ENCODE measurements at regions not wholly inside any gene's neighbourhood (a gene's known extent, or its start where the extent isn't known, plus 50 kb on each side); places are given as distances from the start of the nearest gene placed in this dataset.

GRCh38 chrX:39905946-39906345, 191.8 kb downstream of the BCOR start:
- no peak overlapping the region for H3K4ac ChIP-seq (ENCODE audit: low read depth, low read length)
- H2BK12ac ChIP-seq (ENCODE audit: insufficient read length, low read depth, low read length), result no peak overlapping the region
- no peaks in the 10 kb centered on the region; the same call in 1 of the 2 replicates for H3K27me3 ChIP-seq (ENCODE audit: insufficient read depth, low read length)
- H4K5ac ChIP-seq (ENCODE audit: insufficient read length, low read depth, low read length), result no peak overlapping the region
- H3K27ac Mint-ChIP-seq, result no peak overlapping the region
- no peak overlapping the region for H3K4me2 ChIP-seq (ENCODE audit: insufficient read depth, insufficient read length, low read length)
- no peak overlapping the region for H2BK5ac ChIP-seq (ENCODE audit: insufficient read length, low read length)
- H3K56ac ChIP-seq (ENCODE audit: insufficient read length, low read depth, low read length), result no peak overlapping the region
- no peak for TF ChIP-seq CTCF (conservative IDR thresholded peaks at IDR 0.05)
- H2BK15ac ChIP-seq (ENCODE audit: low read depth, low read length), result no peak overlapping the region
- DNase-seq, result no peak
- no peak overlapping the region for H4K8ac ChIP-seq (replicated peaks; ENCODE audit: insufficient read length, low read depth, low read length)
- H3K14ac ChIP-seq (ENCODE audit: insufficient read depth, low read length), result no peak overlapping the region
- H3K27ac ChIP-seq (ENCODE audit: insufficient read length, low read depth, low read length), result no peak overlapping the region
- H3K9me3 ChIP-seq (ENCODE audit: control insufficient read depth, low read depth, low read length), result no peaks in the 10 kb centered on the region
- H3K27me3 Mint-ChIP-seq (ENCODE audit: low read depth), result peaks cover 16% of the 10 kb centered on the region
- H3K9me3 Mint-ChIP-seq, result peaks cover 68 to 75% of the 10 kb centered on the region in 2 experiments
- H3K36me3 Mint-ChIP-seq (ENCODE audit: insufficient read depth in 1 of 3, low read depth in 3 of 3), result peaks cover 0 to 4% (median 0%) of the 10 kb centered on the region in 3 experiments; a peak in 2 of 7 replicates
- no peak overlapping the region for H2AK5ac ChIP-seq (ENCODE audit: insufficient read length, low read length)
- H3K79me2 ChIP-seq (ENCODE audit: insufficient read depth, low read length), result no peaks in the 10 kb centered on the region
- H3K9ac ChIP-seq (ENCODE audit: extremely low read depth, insufficient read length, low read length), result no peak overlapping the region
- no peak overlapping the region for H3K4me3 Mint-ChIP-seq
- peaks cover 13 to 20% of the 10 kb centered on the region in 2 experiments for H3K4me1 Mint-ChIP-seq
- no peaks in the 10 kb centered on the region for H4K20me1 ChIP-seq (ENCODE audit: control insufficient read depth, insufficient read depth, insufficient read length)
- H3K18ac ChIP-seq (ENCODE audit: insufficient read length, low read depth, low read length), result no peak overlapping the region
- H2BK120ac ChIP-seq (ENCODE audit: low read depth, low read length, poor library complexity, severe bottlenecking), result no peak overlapping the region
- H3K4me1 ChIP-seq (ENCODE audit: insufficient read depth, low read length), result peaks cover 9% of the 10 kb centered on the region; the same call in 1 of the 2 replicates
- H4K91ac ChIP-seq (ENCODE audit: insufficient read length, low read depth, low read length), result no peak overlapping the region
- no peaks in the 10 kb centered on the region for H3K79me1 ChIP-seq (ENCODE audit: insufficient read depth, low read depth, low read length, poor library complexity, severe bottlenecking)
- WGBS (ENCODE audit: extremely low coverage, insufficient read length, low lambda C conversion rate), result no CpG with 5 or more reads among the region's 11 CpGs
- no peak overlapping the region for H3K23ac ChIP-seq (ENCODE audit: insufficient read length, low read depth, low read length)
- no peaks in the 10 kb centered on the region for H3K23me2 ChIP-seq (ENCODE audit: insufficient read length, low read depth, low read length, poor library complexity, severe bottlenecking)
- H2AFZ ChIP-seq (ENCODE audit: low read length), result no peak overlapping the region
- no peak overlapping the region for H2BK20ac ChIP-seq (ENCODE audit: low read depth, low read length, poor library complexity, severe bottlenecking)
- no peak overlapping the region for H3T11ph ChIP-seq (ENCODE audit: low read length)

Data from H9 (cell line).